GM23248 (cell line): ENCODE measurements at regions not wholly inside any gene's neighbourhood (a gene's known extent, or its start where the extent isn't known, plus 50 kb on each side); places are given as distances from the start of the nearest gene placed in this dataset.

ENCODE experiments used
- EZH2 ChIP-seq: fragments of 200-600 bp; sonication (generic); IDR thresholded peaks from 2 replicates; pipeline ENCODE4 v1.6.1; 2018; ENCODE audit warnings: antibody characterized with exemption, mild to moderate bottlenecking; ENCODE audit not compliant: insufficient read depth, poor library complexity, severe bottlenecking
- EZH2phosphoT487 ChIP-seq: fragments of 200-600 bp; sonication (generic); IDR thresholded peaks from 2 replicates; pipeline ENCODE4 v1.6.1; 2018; ENCODE audit warnings: antibody characterized with exemption, moderate library complexity, mild to moderate bottlenecking, low read depth; ENCODE audit not compliant: insufficient read depth

- no peak for TF ChIP-seq EZH2
- TF ChIP-seq EZH2phosphoT487 = no peak
Observed at GRCh38 chr9:84206801-84207370, 133.7 kb downstream of the SLC28A3 start.
